ENCODE measurements at regions not wholly inside any gene's neighbourhood (a gene's known extent, or its start where the extent isn't known, plus 50 kb on each side); places are given as distances from the start of the nearest gene placed in this dataset.

DNA sequence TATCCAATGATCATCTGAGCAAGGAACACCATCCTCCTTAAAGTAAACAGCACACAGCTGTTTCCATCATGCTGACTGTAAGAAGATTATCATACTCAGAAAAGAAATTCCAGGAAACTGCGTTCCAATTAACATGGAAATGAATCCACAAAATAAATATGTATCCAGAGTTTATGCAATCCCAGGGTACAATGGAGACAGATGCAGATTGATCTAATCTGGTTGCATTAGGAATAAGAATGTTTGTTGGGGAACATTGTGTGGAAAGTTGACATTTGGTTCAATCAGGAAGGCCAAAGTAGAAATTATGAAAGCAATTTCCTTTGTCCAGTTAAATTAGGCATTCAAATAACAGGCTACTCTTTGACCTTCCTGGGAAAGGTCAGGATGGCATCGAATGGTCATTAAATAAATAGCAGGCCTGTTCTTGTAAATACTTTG lies 236.9 kb upstream of the AMIGO2 start:
- dilution Hi-C loops (cut with HindIII; ENCODE audit: low sequenced_read_pairs, unreplicated experiment), result no loop called here
- H3K9me3 ChIP-seq (ENCODE audit: control insufficient read depth, insufficient read depth, low read length), result no peaks in the 10 kb centered on the region
- no peak overlapping the region for H2BK120ac ChIP-seq (ENCODE audit: low read depth, low read length)
- H3K4me3 ChIP-seq (ENCODE audit: insufficient read depth, low read depth, low read length), result no peak overlapping the region
- BruUV-seq (replicated peaks), result no TSS peak
- no peak overlapping the region for H2AK9ac ChIP-seq (replicated peaks; ENCODE audit: low read depth, low read length, poor library complexity)
- no peak overlapping the region for H3K4me2 ChIP-seq (ENCODE audit: low read depth, low read length)
- no peak overlapping the region for H4K5ac ChIP-seq (ENCODE audit: low read depth, low read length)
- intact Hi-C loops (cut with micrococcal nuclease), result no loop called here
- no peaks in the 10 kb centered on the region for H3K9me1 ChIP-seq (ENCODE audit: insufficient read depth, low read length)
- CTCF ChIA-PET, result no interaction called here
- no peak overlapping the region for H3K18ac ChIP-seq (ENCODE audit: low read depth, low read length)
- H3K27ac ChIP-seq (ENCODE audit: insufficient read depth, low read length), result no peak overlapping the region
- H3K79me1 ChIP-seq (ENCODE audit: low read depth in 1 of 2, low read length in 2 of 2), result no peaks in the 10 kb centered on the region
- H2AFZ ChIP-seq (replicated peaks; ENCODE audit: low read length, poor library complexity), result no peak overlapping the region
- no peaks in the 10 kb centered on the region for H3K27me3 ChIP-seq (ENCODE audit: control insufficient read depth, insufficient read depth, low read length)
- no peak overlapping the region for H3K14ac ChIP-seq (replicated peaks; ENCODE audit: low read depth, low read length)
- no peak overlapping the region for H3K9ac ChIP-seq (ENCODE audit: low read depth, low read length)
- no peak for TF ChIP-seq SMC3 (IDR thresholded peaks at IDR 0.05; ENCODE audit: low read depth, low read length)
- TF ChIP-seq CTCF (conservative IDR thresholded peaks at IDR 0.05; ENCODE audit: low read depth, low read length), result no peak
- TF ChIP-seq CHD1 (IDR thresholded peaks at IDR 0.05; ENCODE audit: low read depth, low read length), result no peak
- no peak for TF ChIP-seq MXI1 (IDR thresholded peaks at IDR 0.05; ENCODE audit: borderline replicate concordance, low read depth, low read length)
- no peak for TF ChIP-seq BHLHE40 (IDR thresholded peaks at IDR 0.05; ENCODE audit: low read depth, low read length)
- no peak for TF ChIP-seq MAZ (IDR thresholded peaks at IDR 0.05; ENCODE audit: borderline replicate concordance, low read depth, low read length)
- TF ChIP-seq MAFK (IDR thresholded peaks at IDR 0.05; ENCODE audit: low read depth, low read length), result no peak
- TF ChIP-seq RCOR1 (IDR thresholded peaks at IDR 0.05; ENCODE audit: insufficient replicate concordance, low read length), result no peak
- no peak for TF ChIP-seq NFE2L2 (IDR thresholded peaks at IDR 0.05; ENCODE audit: low read depth, low read length)
- TF ChIP-seq POLR2A (IDR thresholded peaks at IDR 0.05; ENCODE audit: low read depth, low read length), result no peak
- TF ChIP-seq RAD21 (IDR thresholded peaks at IDR 0.05; ENCODE audit: low read length), result no peak
- TF ChIP-seq CEBPB (IDR thresholded peaks at IDR 0.05; ENCODE audit: low read depth, low read length), result no peak
- TF ChIP-seq USF2 (IDR thresholded peaks at IDR 0.05; ENCODE audit: low read depth, low read length), result no peak
- no peak for TF ChIP-seq FOS (IDR thresholded peaks at IDR 0.05; ENCODE audit: low read depth, low read length)
- TF ChIP-seq RFX5 (IDR thresholded peaks at IDR 0.05; ENCODE audit: low read depth, low read length), result no peak
- TF ChIP-seq, protein P1, sequence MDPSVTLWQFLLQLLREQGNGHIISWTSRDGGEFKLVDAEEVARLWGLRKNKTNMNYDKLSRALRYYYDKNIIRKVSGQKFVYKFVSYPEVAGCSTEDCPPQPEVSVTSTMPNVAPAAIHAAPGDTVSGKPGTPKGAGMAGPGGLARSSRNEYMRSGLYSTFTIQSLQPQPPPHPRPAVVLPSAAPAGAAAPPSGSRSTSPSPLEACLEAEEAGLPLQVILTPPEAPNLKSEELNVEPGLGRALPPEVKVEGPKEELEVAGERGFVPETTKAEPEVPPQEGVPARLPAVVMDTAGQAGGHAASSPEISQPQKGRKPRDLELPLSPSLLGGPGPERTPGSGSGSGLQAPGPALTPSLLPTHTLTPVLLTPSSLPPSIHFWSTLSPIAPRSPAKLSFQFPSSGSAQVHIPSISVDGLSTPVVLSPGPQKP (IDR thresholded peaks at IDR 0.05; ENCODE audit: borderline replicate concordance, low read depth, low read length), result no peak
- no peaks in the 10 kb centered on the region for H4K20me1 ChIP-seq (ENCODE audit: insufficient read depth, low read length)
- H3K23ac ChIP-seq (ENCODE audit: low read depth, low read length), result no peak overlapping the region
- H3K4ac ChIP-seq (ENCODE audit: low read depth, low read length), result no peak overlapping the region
- no peaks in the 10 kb centered on the region for H3K36me3 ChIP-seq (ENCODE audit: control insufficient read depth, insufficient read depth, low read length)
- WGBS, 2 experiments (ENCODE audit: extremely low coverage in 2 of 2, insufficient read length in 1 of 2), result no CpG with 5 or more reads among the region's 2 CpGs
- POLR2A ChIA-PET (ENCODE audit: unreplicated experiment), result no interaction called here
- H2AK5ac ChIP-seq (ENCODE audit: low read depth, low read length), result no peak overlapping the region
- no peak for DNase-seq
- no peak for ATAC-seq (ENCODE audit: low read depth)
- no peak overlapping the region for H2BK15ac ChIP-seq (ENCODE audit: low read depth, low read length)
- H3K56ac ChIP-seq (ENCODE audit: extremely low read depth, insufficient read depth, low read length), result no peak overlapping the region
- H2BK20ac ChIP-seq (ENCODE audit: low read depth, low read length), result no peak overlapping the region
- H3K4me1 ChIP-seq (ENCODE audit: control insufficient read depth, insufficient read depth, low read length), result no peaks in the 10 kb centered on the region
- no peak overlapping the region for H4K8ac ChIP-seq (ENCODE audit: low read depth in 2 of 2, low read length in 2 of 2)
- no peak overlapping the region for H4K91ac ChIP-seq (ENCODE audit: insufficient read depth, low read depth, low read length)
- H2BK5ac ChIP-seq (ENCODE audit: low read depth, low read length, poor library complexity, severe bottlenecking), result no peak overlapping the region
- in situ Hi-C loops (cut with MboI; ENCODE audit: low sequenced_read_pairs), result no loop called here
